ENCODE measurements at regions not wholly inside any gene's neighbourhood (a gene's known extent, or its start where the extent isn't known, plus 50 kb on each side); places are given as distances from the start of the nearest gene placed in this dataset.

DNA sequence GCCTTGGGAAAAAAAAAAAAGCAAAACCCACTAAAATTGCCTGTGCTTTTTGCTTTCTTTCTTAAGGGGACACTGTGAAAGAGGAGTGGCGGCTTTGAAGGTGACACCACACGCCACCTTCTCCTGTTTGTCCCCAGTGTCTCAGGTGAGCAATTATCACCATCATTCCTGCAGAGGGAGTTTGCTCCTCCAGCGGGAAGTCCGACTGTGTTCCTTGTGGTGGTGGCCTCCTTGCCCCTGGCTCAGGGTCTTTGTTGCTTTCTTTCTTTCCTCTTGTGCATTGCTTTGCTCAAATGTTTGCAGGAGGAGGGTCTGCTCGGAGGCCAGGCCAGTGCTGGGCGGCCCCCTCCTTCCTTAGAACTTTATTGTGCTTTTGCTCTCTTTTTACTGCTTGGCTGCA is 164.3 kb upstream of the CXCR4 start:
- no peak for TF ChIP-seq TAF1 (IDR thresholded peaks at IDR 0.05; ENCODE audit: borderline replicate concordance, insufficient read depth, low read length)
- TF ChIP-seq, protein P1, sequence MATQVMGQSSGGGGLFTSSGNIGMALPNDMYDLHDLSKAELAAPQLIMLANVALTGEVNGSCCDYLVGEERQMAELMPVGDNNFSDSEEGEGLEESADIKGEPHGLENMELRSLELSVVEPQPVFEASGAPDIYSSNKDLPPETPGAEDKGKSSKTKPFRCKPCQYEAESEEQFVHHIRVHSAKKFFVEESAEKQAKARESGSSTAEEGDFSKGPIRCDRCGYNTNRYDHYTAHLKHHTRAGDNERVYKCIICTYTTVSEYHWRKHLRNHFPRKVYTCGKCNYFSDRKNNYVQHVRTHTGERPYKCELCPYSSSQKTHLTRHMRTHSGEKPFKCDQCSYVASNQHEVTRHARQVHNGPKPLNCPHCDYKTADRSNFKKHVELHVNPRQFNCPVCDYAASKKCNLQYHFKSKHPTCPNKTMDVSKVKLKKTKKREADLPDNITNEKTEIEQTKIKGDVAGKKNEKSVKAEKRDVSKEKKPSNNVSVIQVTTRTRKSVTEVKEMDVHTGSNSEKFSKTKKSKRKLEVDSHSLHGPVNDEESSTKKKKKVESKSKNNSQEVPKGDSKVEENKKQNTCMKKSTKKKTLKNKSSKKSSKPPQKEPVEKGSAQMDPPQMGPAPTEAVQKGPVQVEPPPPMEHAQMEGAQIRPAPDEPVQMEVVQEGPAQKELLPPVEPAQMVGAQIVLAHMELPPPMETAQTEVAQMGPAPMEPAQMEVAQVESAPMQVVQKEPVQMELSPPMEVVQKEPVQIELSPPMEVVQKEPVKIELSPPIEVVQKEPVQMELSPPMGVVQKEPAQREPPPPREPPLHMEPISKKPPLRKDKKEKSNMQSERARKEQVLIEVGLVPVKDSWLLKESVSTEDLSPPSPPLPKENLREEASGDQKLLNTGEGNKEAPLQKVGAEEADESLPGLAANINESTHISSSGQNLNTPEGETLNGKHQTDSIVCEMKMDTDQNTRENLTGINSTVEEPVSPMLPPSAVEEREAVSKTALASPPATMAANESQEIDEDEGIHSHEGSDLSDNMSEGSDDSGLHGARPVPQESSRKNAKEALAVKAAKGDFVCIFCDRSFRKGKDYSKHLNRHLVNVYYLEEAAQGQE (IDR thresholded peaks at IDR 0.05; ENCODE audit: insufficient read depth in 1 of 2, low read depth in 2 of 2, low read length in 2 of 2), result no peak
- no peak for TF ChIP-seq POLR2AphosphoS5 (IDR thresholded peaks at IDR 0.05; ENCODE audit: low read depth, low read length)
- no peak for TF ChIP-seq SIN3A (IDR thresholded peaks at IDR 0.05; ENCODE audit: borderline replicate concordance, insufficient read depth, low read length)
- no peak for TF ChIP-seq FOXP2 (optimal IDR thresholded peaks at IDR 0.05; ENCODE audit: borderline replicate concordance, extremely low read depth, extremely low read length, insufficient read depth)
